ENCODE measurements at regions not wholly inside any gene's neighbourhood (a gene's known extent, or its start where the extent isn't known, plus 50 kb on each side); places are given as distances from the start of the nearest gene placed in this dataset.

DNA sequence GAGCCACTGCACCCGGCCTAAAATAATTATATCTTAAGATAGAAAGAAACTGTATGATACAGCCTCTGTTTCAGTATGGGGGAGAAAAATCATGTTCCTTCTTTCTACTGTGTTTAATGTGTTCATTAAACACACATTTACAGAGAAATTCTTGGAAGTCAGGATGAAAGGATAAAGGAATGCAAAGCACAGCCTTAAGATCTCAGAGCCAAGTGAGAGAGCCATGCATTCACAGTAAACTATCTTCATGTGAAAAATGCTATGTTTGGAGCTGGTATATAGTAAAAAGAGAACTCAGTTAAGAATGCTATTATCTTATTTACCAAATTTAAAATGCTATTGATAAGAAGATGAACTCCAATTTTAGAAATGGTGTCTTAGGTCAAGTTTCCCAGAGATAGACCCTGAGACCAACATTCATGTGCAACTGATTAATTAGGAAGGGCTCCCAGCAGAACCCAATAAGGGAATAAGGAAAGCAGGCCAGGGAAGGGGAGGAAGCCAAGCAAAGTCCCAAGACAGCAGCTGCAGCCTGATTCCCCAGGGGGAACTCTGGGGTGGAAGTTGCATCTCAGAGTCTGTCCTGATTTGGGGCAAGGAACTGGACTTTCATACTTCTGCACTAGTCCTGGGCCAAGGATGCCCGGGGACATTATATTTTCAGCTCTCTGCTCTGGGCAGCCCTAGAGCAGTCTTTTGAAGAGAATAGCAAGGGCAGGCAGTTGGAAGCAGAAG, 130.0 kb upstream of the ZNF648 start:
- H3K27ac Mint-ChIP-seq (ENCODE audit: unreplicated experiment) = no peak overlapping the region
- H3K4me3 Mint-ChIP-seq = no peak overlapping the region
- no peaks in the 10 kb centered on the region for H3K36me3 Mint-ChIP-seq (ENCODE audit: low read depth)
- no peak for TF ChIP-seq CTCF (conservative IDR thresholded peaks at IDR 0.05)
- peaks cover 5% of the 10 kb centered on the region for H3K9me3 Mint-ChIP-seq
- no peaks in the 10 kb centered on the region for H3K27me3 Mint-ChIP-seq (ENCODE audit: low read depth)
- no peak for DNase-seq (ENCODE audit: low read depth, low spot score)
- peaks cover 15% of the 10 kb centered on the region for H3K4me1 Mint-ChIP-seq

DNA sequence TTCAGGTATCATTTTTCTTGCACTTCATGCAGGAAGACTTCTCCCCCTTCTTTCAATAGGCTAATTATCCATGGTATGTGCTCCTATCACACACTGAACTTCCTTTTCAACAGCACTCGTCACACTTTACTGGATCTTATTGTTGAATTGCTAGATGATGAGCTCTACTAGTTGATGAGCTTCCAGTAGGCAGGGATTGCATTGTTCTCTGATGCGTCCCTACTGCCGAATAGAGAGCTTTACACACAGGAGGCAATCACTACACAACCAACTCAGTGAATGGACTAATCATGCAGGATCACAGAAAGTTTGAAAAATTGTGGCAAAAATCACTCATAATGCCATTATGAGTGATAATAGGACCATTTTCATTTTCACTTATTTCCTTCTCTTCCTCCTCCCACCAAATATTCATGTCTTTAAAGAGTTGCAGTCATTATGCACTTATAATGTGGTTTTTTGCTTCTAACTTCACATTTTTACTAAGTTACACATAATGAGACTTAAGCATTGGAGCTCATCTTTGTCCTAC, 128.1 kb upstream of the ZNF648 start:
- Mint-ChIP-seq H3K36me3 (ENCODE audit: low read depth) (no peaks in the 10 kb centered on the region), H3K4me1 (peaks cover 27% of the 10 kb centered on the region), H3K9me3 (peaks cover 5% of the 10 kb centered on the region), H3K27me3 (ENCODE audit: low read depth) (no peaks in the 10 kb centered on the region), H3K27ac (ENCODE audit: unreplicated experiment) (no peak overlapping the region), H3K4me3 (no peak overlapping the region)
- DNase-seq (ENCODE audit: low read depth, low spot score) = no peak
- TF ChIP-seq CTCF (conservative IDR thresholded peaks at IDR 0.05) = no peak

GRCh38 chr1:182186757-182187146, 125.2 kb upstream of the ZNF648 start:
- peak overlapping the region; percentile 38 for H3K27ac Mint-ChIP-seq (ENCODE audit: unreplicated experiment)
- no peak for TF ChIP-seq CTCF (conservative IDR thresholded peaks at IDR 0.05)
- H3K27me3 Mint-ChIP-seq (ENCODE audit: low read depth) = no peaks in the 10 kb centered on the region
- peaks cover 5% of the 10 kb centered on the region for H3K9me3 Mint-ChIP-seq
- H3K4me1 Mint-ChIP-seq = peaks cover 27% of the 10 kb centered on the region
- H3K36me3 Mint-ChIP-seq (ENCODE audit: low read depth) = no peaks in the 10 kb centered on the region
- no peak for DNase-seq (ENCODE audit: low read depth, low spot score)
- H3K4me3 Mint-ChIP-seq = no peak overlapping the region

GRCh38 chr1:182185842-182186756, 124.6 kb upstream of the ZNF648 start:
- Mint-ChIP-seq H3K4me3 (no peak overlapping the region), H3K36me3 (ENCODE audit: low read depth) (no peaks in the 10 kb centered on the region), H3K27ac (ENCODE audit: unreplicated experiment) (peak overlapping the region; percentile 38), H3K27me3 (ENCODE audit: low read depth) (no peaks in the 10 kb centered on the region), H3K9me3 (peaks cover 5% of the 10 kb centered on the region), H3K4me1 (peaks cover 27% of the 10 kb centered on the region)
- DNase-seq (ENCODE audit: low read depth, low spot score) = no peak
- TF ChIP-seq CTCF (conservative IDR thresholded peaks at IDR 0.05) = no peak

- H3K4me3 Mint-ChIP-seq = no peak overlapping the region
- no peak for TF ChIP-seq CTCF (conservative IDR thresholded peaks at IDR 0.05)
- no peak for DNase-seq (ENCODE audit: low read depth, low spot score)
- no peaks in the 10 kb centered on the region for H3K27me3 Mint-ChIP-seq (ENCODE audit: low read depth)
- H3K4me1 Mint-ChIP-seq = peaks cover 27% of the 10 kb centered on the region
- H3K9me3 Mint-ChIP-seq = peaks cover 5% of the 10 kb centered on the region
- H3K27ac Mint-ChIP-seq (ENCODE audit: unreplicated experiment) = no peak overlapping the region
- H3K36me3 Mint-ChIP-seq (ENCODE audit: low read depth) = no peaks in the 10 kb centered on the region
Observed at GRCh38 chr1:182185136-182185535, 123.6 kb upstream of the ZNF648 start.

All from neural crest cell (in vitro differentiated cells).